H9 (cell line): ENCODE measurements at regions not wholly inside any gene's neighbourhood (a gene's known extent, or its start where the extent isn't known, plus 50 kb on each side); places are given as distances from the start of the nearest gene placed in this dataset.

Experiments used
- DNase-seq: peaks from one replicate; pipeline ENCODE4 v3.0.0-alpha.2; 2017
- H2AFZ ChIP-seq: one replicate; pipeline ENCODE4 v1.6.1; 2013; ENCODE audit warnings: mild to moderate bottlenecking, low read length, control low read depth, moderate library complexity
- H2AK5ac ChIP-seq: 2 replicates; pipeline ENCODE4 v1.6.1; 2013; ENCODE audit warnings: low read length, control low read depth, mixed read lengths; ENCODE audit not compliant: insufficient read length
- H2BK120ac ChIP-seq: one replicate; pipeline ENCODE4 v1.6.1; 2013; ENCODE audit warnings: low read depth, mild to moderate bottlenecking, low read length, control low read depth, inconsistent platforms; ENCODE audit not compliant: poor library complexity, severe bottlenecking
- H2BK12ac ChIP-seq: 2 replicates; pipeline ENCODE4 v1.6.1; 2013; ENCODE audit warnings: low read length, control low read depth, mixed read lengths, low read depth; ENCODE audit not compliant: insufficient read length
- H2BK15ac ChIP-seq: 2 replicates; pipeline ENCODE4 v1.6.1; 2013; ENCODE audit warnings: low read depth, low read length, control low read depth
- H2BK20ac ChIP-seq: one replicate; pipeline ENCODE4 v1.6.1; 2013; ENCODE audit warnings: low read depth, mild to moderate bottlenecking, low read length, control low read depth, inconsistent platforms; ENCODE audit not compliant: poor library complexity, severe bottlenecking
- H2BK5ac ChIP-seq: 2 replicates; pipeline ENCODE4 v1.6.1; 2013; ENCODE audit warnings: low read length, control low read depth, mixed read lengths; ENCODE audit not compliant: insufficient read length
- H3K14ac ChIP-seq: 2 replicates; pipeline ENCODE4 v1.6.1; 2013; ENCODE audit warnings: low read length, control low read depth; ENCODE audit not compliant: insufficient read depth
- H3K18ac ChIP-seq: 2 replicates; pipeline ENCODE4 v1.6.1; 2013; ENCODE audit warnings: low read depth, mild to moderate bottlenecking, mixed read lengths, low read length, control low read depth; ENCODE audit not compliant: insufficient read length
- H3K23ac ChIP-seq: 2 replicates; pipeline ENCODE4 v1.6.1; 2013; ENCODE audit warnings: low read length, control low read depth, mixed read lengths, low read depth; ENCODE audit not compliant: insufficient read length
- H3K23me2 ChIP-seq: 2 replicates; pipeline ENCODE4 v1.6.1; 2013; ENCODE audit warnings: low read depth, mild to moderate bottlenecking, mixed read lengths, low read length, control low read depth; ENCODE audit not compliant: insufficient read length, poor library complexity, severe bottlenecking
- H3K27ac ChIP-seq: 2 replicates; pipeline ENCODE4 v1.5.1; 2013; ENCODE audit warnings: low read length, control low read depth, mixed read lengths, low read depth; ENCODE audit not compliant: insufficient read length
- H3K27me3 ChIP-seq: 2 replicates; pipeline ENCODE4 v1.6.1; 2013; ENCODE audit warnings: low read length, control low read depth, inconsistent platforms; ENCODE audit not compliant: insufficient read depth
- H3K4ac ChIP-seq: 2 replicates; pipeline ENCODE4 v1.6.1; 2013; ENCODE audit warnings: low read depth, mild to moderate bottlenecking, control low read depth, inconsistent platforms, low read length, moderate library complexity
- H3K4me1 ChIP-seq: 2 replicates; pipeline ENCODE4 v1.6.1; 2013; ENCODE audit warnings: low read length, control low read depth, inconsistent platforms; ENCODE audit not compliant: insufficient read depth
- H3K4me2 ChIP-seq: 2 replicates; pipeline ENCODE4 v1.6.1; 2013; ENCODE audit warnings: low read length, control low read depth, mixed read lengths; ENCODE audit not compliant: insufficient read length, insufficient read depth
- H3K56ac ChIP-seq: 2 replicates; pipeline ENCODE4 v1.6.1; 2013; ENCODE audit warnings: low read depth, mild to moderate bottlenecking, mixed read lengths, low read length, control low read depth; ENCODE audit not compliant: insufficient read length
- H3K79me1 ChIP-seq: 2 replicates; pipeline ENCODE4 v1.6.1; 2013; ENCODE audit warnings: low read depth, mild to moderate bottlenecking, moderate library complexity, low read length, control low read depth, inconsistent platforms; ENCODE audit not compliant: insufficient read depth, poor library complexity, severe bottlenecking
- H3K79me2 ChIP-seq: 2 replicates; pipeline ENCODE4 v1.6.1; 2013; ENCODE audit warnings: low read length, control low read depth, inconsistent platforms; ENCODE audit not compliant: insufficient read depth
- H3K9ac ChIP-seq: 2 replicates; pipeline ENCODE4 v1.6.1; 2013; ENCODE audit warnings: low read length, control low read depth, mixed read lengths; ENCODE audit not compliant: insufficient read length; ENCODE audit errors: extremely low read depth
- H3K9me3 ChIP-seq: one replicate; pipeline ENCODE4 v1.6.1; 2013; ENCODE audit warnings: low read depth, low read length, inconsistent platforms; ENCODE audit not compliant: control insufficient read depth
- H3T11ph ChIP-seq: one replicate; pipeline ENCODE4 v1.6.1; 2013; ENCODE audit warnings: mild to moderate bottlenecking, low read length, control low read depth, inconsistent platforms
- H4K20me1 ChIP-seq: one replicate; pipeline ENCODE4 v1.6.1; 2013; ENCODE audit not compliant: control insufficient read depth, insufficient read length, insufficient read depth
- H4K5ac ChIP-seq: 2 replicates; pipeline ENCODE4 v1.6.1; 2013; ENCODE audit warnings: low read depth, mild to moderate bottlenecking, mixed read lengths, low read length, control low read depth; ENCODE audit not compliant: insufficient read length
- H4K8ac ChIP-seq: replicated peaks from 2 replicates; pipeline ENCODE4 v1.6.1; 2013; ENCODE audit warnings: low read length, control low read depth, mixed read lengths, low read depth; ENCODE audit not compliant: insufficient read length
- H4K91ac ChIP-seq: 2 replicates; pipeline ENCODE4 v1.6.1; 2013; ENCODE audit warnings: low read depth, mild to moderate bottlenecking, moderate library complexity, mixed read lengths, low read length, control low read depth; ENCODE audit not compliant: insufficient read length
- H3K27ac Mint-ChIP-seq, 3 experiments: 2 replicates in 2 of 3; 3 replicates in 1 of 3; pipeline ENCODE4 v1.8.0; 2020 to 2021; ENCODE audit warnings: mixed read lengths in 3 of 3, mild to moderate bottlenecking in 1 of 3, moderate library complexity in 1 of 3
- H3K27me3 Mint-ChIP-seq: 2 replicates; pipeline ENCODE4 v1.8.0; 2021; ENCODE audit warnings: low read depth, mild to moderate bottlenecking, moderate library complexity, mixed read lengths
- H3K36me3 Mint-ChIP-seq, 3 experiments: 2 replicates in 2 of 3; 3 replicates in 1 of 3; pipeline ENCODE4 v1.8.0; 2020 to 2021; ENCODE audit warnings: low read depth in 3 of 3, mixed read lengths in 3 of 3; ENCODE audit not compliant: insufficient read depth in 1 of 3
- H3K4me1 Mint-ChIP-seq, 2 experiments: 2 replicates each; pipeline ENCODE4 v1.8.0; 2020; ENCODE audit warnings: mixed read lengths in 2 of 2
- H3K4me3 Mint-ChIP-seq, 2 experiments: 2 replicates in 1 of 2; 3 replicates in 1 of 2; pipeline ENCODE4 v1.8.0; 2020 to 2021; ENCODE audit warnings: mild to moderate bottlenecking in 2 of 2, mixed read lengths in 2 of 2, moderate library complexity in 1 of 2
- H3K9me3 Mint-ChIP-seq, 2 experiments: 2 replicates in 1 of 2; 3 replicates in 1 of 2; pipeline ENCODE4 v1.8.0; 2020; ENCODE audit warnings: mild to moderate bottlenecking in 2 of 2, mixed read lengths in 2 of 2, moderate library complexity in 1 of 2
- CTCF ChIP-seq: fragments of 200-600 bp; sonication (generic); conservative IDR thresholded peaks from 3 replicates; pipeline ENCODE4 v1.8.0; 2021; ENCODE audit warnings: antibody characterized with exemption, mild to moderate bottlenecking
- WGBS: extraction: QIAGEN DNeasy Blood & Tissue Kit; methylation state at CpG from one replicate; pipeline ENCODE4 v1.1.7; 2013; ENCODE audit warnings: missing lambda C conversion rate, low lambda C conversion rate, mixed read lengths; ENCODE audit not compliant: insufficient read length; ENCODE audit errors: extremely low coverage; 5-methylcytosine and 5-hydroxymethylcytosine counted together

DNA sequence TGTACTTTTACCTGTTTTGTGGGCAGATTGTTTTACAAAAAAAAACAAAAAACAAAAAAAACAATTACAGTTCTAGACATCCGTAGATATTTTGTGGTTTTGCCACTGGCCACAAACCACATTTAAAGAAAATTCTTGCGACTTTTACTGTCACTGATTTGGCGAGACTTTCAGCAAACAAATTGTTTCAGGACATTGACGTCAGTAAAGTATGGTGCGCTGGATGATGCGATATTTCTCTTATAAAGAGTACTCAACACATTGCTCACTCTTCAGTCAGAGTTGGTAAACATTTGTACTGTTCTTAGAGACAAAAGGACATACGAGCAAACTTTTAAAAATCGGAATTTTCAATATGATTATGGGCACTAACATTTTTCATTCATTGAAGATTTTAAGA is 229.8 kb downstream of the HAO1 start:
- no peaks in the 10 kb centered on the region for H3K9me3 ChIP-seq

More for the DNA sequence above, 229.8 kb downstream of the HAO1 start:
- Histone ChIP-seq H3K23ac (no peak overlapping the region), H3K27ac (no peak overlapping the region), H2AK5ac (no peak overlapping the region), H2BK12ac (no peak overlapping the region), H3K79me2 (no peaks in the 10 kb centered on the region), H3K27me3 (no peaks in the 10 kb centered on the region), H4K20me1 (no peaks in the 10 kb centered on the region), H2BK120ac (no peak overlapping the region), H3K79me1 (no peaks in the 10 kb centered on the region), H3K56ac (no peak overlapping the region), H3K9ac (no peak overlapping the region), H3K4me2 (no peak overlapping the region), H3K4ac (no peak overlapping the region), H3T11ph (no peak overlapping the region), H4K5ac (no peak overlapping the region), H3K14ac (no peak overlapping the region), H4K91ac (no peak overlapping the region), H2BK15ac (no peak overlapping the region), H3K4me1 (no peaks in the 10 kb centered on the region), H2BK20ac (no peak overlapping the region), H3K18ac (no peak overlapping the region), H2AFZ (no peak overlapping the region), H2BK5ac (no peak overlapping the region), H3K23me2 (no peaks in the 10 kb centered on the region), H4K8ac (no peak overlapping the region)
- Mint-ChIP-seq H3K9me3 (no peaks in the 10 kb centered on the region), H3K4me1 (no peaks in the 10 kb centered on the region), H3K27me3 (no peaks in the 10 kb centered on the region), H3K4me3 (no peak overlapping the region), H3K27ac (no peak overlapping the region), H3K36me3 (no peaks in the 10 kb centered on the region)
- TF ChIP-seq CTCF, result no peak
- WGBS, result no CpG with 5 or more reads among the region's 8 CpGs
- DNase-seq, result no peak
